ENCODE measurements at regions not wholly inside any gene's neighbourhood (a gene's known extent, or its start where the extent isn't known, plus 50 kb on each side); places are given as distances from the start of the nearest gene placed in this dataset.
"Not testable (repeated sequence)": the region's sequence is repeated elsewhere in the genome, so short reads cannot be mapped to it uniquely, and the experiment has no call there.

DNA sequence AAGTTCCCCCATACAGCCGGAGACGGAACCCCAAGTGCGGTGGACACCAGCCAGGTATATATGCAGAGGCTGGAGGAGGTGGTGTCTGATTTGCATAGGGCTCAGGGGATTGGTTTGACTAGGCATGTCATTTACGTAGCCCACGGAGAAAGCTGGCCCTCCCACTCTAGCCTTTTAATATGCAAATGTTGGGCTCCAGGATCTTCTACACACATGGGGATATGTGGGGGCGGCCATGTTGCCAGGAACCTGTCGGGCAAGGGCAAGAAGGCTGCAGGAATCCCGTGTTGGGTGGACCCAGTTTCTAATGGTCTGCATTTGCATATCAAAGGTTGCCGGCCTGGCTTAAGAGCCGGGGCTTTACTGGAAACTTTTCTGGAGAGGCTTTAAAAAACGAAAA is 57.4 kb downstream of the FTHL17 start:
- DNase-seq: not testable (repeated sequence)

DNA sequence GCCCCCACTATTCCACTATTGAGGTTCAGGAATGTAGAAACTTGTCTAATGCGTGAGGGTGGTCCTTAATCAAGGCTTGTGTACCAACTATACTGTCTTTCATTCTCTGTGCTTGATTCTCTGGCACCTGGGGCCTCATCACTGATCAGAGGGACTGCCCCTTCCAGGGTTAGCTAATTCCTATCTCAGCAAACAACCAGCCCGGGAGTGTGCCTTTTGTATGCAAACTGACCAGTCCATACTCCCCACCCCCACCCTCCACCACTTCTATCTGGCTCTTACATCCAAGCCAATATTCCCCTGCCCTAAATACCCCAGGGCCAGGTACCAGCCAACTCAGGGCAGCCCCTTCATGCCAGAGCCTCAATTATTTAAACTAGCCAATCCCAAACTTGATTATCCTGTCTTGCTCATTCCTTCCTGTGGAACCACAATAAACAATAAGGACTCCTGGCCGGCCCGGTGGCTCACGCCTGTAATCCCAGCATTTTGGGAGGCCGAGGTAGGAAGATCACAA is 59.3 kb downstream of the FTHL17 start:
- DNase-seq: no peak

DNA sequence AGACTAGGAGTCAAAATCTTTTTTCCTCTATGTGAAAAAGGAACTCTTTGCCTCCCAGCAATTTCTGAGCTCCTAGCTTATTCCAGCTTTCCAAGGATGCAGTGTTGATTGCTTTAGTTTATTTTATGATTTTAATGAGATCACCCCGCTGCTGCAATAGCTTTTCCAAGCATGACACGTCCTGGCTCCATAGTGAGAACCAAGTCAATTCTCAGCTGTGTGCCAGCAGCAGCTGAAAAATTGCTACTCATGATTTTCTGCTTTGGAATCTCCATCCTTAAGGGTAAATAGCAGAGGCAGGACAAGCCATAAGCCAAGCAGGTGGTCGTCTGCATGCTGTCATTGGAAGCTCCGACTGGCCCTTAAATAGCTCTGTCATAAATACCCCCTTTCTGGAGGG is 64.5 kb downstream of the FTHL17 start:
- no peak for DNase-seq

DNA sequence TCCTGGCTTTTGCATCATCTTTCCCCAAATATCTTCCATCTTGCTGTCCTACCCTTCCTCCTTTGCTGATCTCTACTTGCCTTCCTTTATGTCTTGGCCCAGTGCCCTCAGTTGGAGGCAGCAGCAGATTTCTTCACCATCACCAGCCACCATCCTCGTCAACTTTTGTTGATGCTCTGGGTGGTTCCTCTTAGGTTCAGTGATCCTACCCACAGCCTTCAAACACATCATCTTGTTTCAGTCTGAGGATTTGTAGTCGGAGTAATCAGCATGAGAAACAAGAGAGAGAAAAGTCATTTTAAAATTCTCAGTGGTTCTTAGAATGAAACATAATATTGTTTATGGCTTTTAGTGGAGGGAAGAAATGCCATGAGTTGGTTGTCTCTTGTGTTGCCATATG is 65.8 kb downstream of the FTHL17 start:
- no peak for DNase-seq

DNA sequence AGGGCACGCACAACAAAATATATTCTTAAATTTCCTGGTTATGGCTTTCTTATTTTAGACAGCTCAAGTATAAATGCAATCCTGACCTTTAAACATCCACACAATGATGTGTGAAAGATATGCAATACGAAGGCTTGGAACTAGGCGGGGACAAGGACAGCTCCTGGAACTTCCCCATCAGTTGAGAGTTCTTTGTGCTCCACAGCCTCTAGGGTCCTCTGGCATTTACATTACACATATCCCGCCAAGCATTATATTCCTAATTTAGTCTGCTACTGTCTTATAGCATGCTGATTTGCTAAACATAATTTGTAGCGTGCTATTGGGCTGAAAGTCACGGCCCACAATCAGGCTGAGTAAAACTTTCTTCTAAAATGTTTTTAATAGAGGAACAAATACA is 74.4 kb downstream of the FTHL17 start:
- no peak for DNase-seq

DNA sequence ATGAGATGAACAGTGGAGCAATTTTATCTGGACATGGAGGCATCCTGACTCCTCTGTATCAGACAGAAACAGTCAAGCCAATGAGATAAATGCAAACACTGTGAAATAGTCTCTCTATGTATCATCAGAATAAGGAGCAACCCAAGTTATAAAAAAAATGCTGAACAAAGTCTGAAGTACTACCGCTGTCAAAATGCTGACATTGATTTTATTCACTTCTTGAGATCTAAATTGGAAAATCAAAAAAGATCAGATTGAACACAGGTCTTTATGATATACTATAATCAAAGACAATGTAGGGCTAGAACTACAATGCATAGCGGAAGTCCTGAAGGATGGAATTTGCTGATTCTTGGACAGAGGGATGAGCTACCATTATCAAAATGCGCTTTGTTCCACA is 76.1 kb downstream of the FTHL17 start:
- no peak for DNase-seq

DNA sequence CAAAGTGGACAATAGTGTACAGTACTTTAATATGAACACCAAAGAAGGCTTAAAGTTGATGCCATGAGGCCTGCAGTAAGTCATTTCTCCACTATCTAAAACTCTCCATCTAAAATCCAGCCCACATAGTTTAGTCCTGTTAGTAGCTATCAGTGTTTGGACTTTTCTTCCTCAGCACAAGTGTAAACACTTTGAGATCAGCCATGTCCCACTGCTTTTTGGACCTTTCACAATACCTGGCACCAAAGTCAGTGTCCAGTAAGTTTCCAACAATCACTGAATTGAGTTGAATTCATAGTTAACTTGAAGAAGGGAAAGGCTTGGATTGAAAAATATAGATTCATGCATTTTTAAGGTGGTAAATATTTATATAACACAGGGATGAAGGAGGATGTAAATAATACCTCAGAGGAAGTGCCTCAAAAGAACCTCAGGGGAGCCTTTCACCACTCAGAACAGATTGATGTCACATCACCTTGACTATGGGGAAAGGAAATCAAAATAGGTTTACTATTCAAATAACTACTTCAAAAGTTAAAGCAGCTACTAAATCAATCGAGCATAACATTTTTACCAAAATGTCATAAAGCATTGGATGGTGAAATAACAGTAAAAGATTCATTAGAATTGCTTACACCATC is 76.7 kb downstream of the FTHL17 start:
- no peak for DNase-seq

DNA sequence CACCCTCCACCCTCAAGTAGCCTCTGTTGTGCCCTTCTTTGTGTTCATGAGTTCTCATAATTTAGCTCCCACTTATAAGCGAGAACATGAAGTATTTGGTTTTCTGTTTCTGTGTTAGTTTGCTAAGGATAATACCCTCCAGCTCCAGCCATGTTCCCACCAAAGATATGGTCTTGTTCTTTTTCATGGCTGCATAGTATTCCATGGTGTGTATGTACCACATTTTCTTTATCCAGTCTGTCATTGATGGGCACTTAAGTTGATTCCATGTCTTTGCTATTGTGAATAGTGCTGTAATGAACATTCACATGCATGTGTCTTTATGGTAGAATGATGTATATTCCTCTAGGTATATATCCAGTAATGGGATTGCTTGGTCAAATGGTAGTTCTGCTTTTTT is 77.8 kb downstream of the FTHL17 start:
- not testable (repeated sequence) for DNase-seq

DNA sequence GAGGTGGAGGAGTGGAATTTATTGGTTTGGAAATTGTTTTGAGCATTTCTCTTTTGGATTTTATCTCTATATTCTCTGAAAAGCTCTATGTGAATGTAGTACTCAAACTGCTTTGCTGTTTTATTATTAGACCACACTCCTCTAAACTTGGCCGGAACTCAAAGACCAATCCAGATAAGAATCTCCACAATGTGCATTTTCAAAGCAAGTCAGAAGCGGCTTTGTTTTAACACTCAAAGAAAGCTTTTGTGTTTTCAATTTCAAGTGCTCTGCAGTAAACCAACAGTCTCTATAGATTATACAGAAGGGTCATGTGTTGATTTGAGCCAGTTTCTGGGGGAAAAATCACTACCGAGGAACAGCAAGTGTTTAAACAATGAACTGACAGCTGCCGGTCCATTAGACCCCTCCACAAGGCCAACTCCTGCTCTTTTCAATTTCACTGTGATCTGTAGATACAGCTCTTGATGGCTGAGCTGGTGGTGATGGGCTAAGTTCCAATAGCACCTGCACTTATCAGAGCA is 79.4 kb downstream of the FTHL17 start:
- no peak for DNase-seq

DNA sequence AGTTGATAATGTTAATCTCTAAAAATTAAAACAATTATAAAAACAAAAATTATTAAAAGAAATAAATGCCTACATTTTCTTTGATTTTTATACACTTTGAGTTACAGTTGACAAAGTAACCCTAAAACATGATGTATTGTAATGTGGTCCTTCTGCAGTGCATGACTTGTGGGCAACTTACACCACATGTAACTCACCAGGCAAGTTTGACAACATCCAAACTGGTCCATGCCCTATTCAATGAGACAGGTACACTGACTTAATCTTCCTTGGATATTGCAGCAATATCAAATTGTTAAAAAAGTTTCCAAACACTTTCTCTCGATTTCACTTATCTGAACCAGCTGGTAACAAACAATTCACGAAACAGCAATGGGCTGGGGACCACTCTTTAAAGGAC is 81.5 kb downstream of the FTHL17 start:
- no peak for DNase-seq

DNA sequence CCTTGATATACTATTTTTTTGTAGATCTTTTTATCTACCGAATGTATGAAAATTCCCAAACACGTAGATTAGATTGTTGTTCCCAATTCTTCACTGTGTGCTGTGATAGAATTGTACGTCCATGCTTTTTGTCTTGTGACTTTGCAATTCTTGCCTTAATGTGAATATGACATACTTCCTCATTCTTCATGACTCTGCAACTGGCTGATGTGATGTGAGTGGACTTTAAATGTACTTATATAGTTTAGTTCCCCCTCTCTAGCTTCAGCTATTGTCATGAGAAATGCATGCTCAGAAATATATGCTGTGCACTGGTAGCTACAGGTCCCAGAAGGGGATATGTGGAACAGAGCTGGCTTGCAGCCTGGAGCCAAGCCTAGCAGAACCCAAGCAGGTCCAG is 89.4 kb downstream of the FTHL17 start:
- no peak for DNase-seq

DNA sequence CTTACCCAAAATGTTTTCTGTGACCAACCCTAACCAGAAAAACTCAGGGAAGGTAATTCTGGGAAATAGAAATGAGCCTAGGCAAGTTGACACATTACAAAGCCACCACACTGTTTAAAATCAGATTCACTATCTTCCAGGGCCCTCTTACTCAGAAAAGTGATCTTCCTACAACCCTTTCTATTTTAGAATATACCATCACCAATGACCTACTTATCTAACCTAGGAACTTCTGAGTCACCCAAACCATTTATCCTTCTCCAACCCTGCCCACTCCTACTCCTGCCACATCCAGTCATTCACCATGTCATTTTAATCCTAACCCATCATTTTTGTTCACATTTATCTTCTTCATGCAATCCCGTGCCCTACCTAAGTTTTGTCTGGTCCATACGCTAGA is 89.9 kb downstream of the FTHL17 start:
- DNase-seq: no peak

DNA sequence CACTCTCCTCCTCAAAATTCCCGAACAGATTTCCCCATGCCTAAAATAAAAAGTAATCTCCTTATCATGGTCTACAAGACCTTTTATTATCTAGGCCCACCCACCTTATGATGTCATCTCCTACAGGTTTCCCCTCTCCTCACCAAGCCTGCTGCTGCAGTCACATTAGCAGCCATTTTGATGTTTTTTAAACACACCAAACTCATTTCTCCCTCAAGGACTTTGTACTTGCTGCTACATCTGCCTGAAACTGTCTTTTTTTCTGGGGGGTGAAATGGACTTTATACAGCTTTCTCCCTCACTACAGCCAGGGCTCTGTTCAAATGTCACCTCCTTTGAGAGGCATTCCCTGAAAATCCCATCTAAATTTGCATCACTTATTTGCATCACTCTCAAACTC is 90.2 kb upstream of the TAB3 start:
- no peak for DNase-seq

DNA sequence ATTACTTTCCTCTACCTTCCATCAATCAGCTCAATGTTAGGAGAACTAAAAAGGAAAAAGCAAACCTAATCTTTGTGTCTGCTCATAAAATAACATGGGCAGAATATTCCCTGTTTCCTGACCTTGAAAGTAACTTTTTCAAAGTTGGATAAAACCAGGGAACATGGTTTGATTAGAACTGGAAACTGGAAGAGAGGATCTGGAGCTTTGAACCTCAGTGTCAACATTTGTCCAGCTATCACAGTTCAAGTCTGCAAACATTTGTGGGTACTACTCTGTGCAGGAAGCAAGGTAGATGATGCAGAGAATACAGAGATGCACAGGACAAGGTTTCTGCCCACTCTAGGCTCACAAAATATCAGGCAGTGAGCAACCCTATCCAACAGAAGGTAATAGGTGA is 86.4 kb upstream of the TAB3 start:
- DNase-seq: no peak

DNA sequence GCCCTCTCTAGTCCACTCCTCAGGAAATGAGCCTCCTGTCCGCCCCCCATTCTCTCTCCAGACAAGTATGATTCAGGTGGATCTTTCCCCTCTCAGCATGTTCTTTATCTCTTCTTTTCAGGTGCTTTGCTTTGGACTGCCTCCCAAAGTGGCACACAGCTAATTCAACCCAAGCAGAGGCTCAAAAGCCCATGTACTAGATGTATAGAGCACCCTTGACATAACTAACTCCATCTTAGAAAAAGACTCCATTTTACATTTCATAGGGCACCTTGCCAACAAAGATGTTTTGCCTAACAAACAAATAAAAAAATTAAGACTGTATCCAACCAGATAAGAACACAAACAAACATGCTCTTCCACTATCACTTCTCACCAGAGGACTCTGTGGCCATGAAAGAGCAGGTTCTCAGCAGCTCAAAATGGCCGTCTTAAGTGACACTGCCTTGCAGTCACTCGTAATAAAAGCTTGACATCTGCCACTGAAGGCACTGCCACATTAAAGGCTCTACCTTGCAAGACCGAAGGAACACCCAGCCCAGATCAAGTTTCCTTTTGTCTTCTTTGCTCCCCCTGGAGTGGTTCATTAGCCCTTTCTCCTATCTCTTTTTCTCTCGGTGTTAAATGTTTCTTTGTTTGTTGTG is 84.9 kb upstream of the TAB3 start:
- no peak for DNase-seq

DNA sequence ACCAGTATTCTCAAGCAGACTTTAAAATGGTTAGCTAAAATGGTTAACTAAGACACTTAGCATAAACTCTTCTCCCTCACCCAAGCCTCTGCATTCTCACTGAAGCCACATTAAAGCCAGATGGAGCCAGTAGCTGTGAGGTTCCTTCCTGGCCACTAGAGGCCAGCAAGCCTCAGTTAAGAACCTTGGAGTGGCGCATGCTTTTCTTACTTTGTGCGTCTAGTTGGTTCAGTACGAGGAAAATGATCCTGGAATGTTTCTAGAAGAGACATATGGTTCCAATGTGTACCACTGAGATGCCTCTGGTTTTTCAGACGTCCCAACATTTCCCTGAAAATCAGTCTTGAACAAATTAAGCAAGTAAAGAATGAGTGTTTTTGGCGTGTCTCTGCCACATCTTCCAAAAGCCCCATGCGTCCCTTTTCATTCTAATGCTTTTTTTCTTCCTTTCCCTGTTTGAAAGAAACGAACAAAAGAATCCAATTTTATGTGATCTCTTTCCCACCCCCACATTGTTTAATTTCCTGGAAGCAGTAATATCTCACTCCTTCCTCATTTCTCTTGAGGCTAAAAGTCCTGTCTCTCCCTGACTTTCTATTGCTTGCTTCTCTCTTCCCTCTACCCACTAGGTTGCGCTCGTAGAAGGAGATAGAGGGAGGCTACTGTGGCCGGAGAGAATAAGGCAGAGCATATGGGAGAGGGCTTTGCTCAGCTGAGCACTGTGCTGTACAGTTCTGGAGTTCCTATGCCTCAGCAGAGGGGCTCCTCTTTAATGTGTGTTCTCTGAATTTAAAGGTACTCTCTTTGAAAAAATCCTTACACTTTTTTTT is 82.9 kb upstream of the TAB3 start:
- DNase-seq: peak; percentile 32

DNA sequence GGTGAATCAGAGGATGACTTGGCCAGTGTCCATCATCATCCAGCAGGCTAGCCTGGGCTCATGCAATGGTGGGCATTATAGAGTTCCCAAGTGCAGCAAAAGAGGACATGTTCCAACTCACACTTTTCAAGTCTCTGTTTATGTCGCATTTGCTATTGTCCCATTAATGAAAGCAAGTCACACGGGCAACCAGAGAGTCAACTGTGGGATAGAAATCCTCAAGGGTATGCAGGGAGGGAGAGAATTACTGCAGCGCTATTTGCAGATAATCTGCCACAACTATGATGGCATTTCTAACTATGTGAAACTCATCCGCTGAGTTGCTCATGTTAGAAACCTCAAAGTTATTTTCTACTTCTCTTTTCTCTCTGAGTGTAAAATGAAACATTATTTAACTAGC is 78.5 kb upstream of the TAB3 start:
- no peak for DNase-seq

DNA sequence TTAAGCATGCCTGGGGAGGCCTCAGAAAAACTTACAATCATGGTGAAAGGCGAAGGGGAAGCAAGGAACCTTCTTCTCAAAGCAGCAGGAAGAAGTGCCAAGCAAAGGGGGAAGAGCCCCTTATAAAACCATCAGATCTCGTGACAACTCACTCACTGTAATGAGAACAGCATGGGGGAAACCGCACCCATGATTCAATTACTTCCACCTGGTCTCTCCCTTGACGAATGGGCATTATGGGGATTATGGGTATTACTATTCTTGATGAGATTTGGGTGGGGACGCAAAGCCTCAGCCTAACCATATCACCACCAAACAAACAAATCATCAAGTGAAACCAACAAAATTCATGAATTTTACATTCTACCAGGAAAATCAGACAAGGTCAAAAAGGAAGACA is 76.7 kb upstream of the TAB3 start:
- DNase-seq: no peak

DNA sequence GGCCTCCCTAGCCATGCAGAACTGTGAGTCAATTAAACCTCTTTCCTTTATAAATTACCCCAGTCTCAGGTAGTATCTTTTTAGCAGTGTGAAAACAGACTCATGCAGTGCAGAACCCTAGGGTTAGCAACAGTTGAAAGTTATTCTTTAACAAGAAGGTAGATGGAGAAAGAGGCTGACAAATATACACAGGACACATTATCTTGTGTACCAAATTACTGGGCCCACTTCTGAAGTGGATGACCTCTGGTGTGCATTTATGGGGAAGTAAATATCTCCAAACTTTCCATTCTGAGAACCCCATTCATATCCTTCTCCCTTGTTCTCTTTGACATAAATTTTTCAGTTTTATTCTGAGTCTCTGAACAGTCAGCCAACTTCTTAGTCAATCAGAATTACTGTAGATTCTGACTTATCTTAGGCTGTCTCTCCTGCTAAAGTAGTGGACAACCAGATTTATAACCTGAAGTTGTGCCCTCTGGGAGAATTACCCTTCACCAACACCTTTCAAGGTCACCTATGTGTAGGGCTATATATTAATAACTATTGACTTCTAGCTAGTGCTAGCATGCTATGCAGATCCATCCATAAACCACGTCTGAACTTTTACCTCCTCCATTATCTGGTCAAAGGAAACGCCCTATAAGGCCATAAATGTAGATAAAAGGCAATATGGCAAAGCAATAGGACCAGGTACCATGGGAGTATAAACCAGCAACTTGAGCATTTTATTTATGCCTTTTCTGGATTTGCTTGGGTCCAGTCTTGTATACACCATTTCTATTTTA is 72.5 kb upstream of the TAB3 start:
- DNase-seq: no peak

DNA sequence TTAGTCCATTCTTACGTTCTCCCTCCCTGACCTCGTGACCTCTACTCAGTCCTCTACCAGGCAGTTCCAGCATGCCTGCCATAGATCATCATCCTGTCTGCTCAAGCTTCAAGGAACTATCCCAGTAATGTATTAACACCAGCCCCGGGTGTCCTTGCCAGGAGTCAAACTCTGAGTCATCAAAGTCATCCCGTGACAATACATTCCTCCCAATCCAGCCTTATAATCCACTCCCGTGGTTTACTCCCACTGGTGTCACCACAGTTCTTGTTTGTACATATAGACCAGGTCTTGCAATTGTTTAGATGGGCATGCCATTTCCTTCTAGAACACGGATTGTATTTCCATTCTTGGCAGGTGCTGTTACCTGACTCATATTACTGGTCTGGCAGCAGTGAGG is 68.7 kb upstream of the TAB3 start:
- no peak for DNase-seq

DNA sequence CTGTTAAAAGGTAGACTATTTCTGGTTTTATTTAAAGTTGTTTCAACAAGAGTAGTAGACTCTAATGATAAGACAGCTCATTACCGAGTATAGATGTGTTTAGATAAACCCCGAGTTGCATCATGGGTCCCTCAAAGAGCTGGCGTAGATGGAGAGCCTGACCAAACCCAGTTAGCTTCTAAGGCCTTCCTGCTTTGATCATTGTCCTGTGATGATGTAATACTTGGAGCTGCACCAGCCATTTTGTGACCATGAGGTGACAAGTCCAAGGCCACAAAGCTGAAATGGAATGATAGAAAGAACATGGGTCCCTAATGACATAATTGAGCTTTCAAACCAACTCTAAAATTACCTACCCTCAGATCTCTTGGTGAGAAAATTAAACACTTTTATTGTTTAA is 66.6 kb upstream of the TAB3 start:
- no peak for DNase-seq

DNA sequence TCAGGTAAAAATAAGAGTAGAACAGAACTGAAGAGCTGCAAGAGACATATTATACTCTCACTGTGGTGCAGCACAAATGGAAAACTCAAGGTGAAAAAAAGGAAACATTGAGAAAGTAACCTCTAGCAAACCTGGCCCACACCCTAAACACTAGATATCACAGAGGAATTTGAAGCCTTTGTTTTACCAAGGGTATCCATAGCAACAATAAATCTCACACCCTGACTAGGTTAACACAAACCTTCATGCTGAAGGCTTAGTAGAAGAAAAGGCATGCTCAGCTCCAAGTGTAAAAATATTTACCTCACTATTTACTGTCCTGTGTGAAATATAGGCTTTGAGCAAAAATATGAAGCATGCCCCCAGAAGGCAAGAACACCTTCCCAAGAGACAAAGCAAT is 61.9 kb upstream of the TAB3 start:
- DNase-seq: no peak

DNA sequence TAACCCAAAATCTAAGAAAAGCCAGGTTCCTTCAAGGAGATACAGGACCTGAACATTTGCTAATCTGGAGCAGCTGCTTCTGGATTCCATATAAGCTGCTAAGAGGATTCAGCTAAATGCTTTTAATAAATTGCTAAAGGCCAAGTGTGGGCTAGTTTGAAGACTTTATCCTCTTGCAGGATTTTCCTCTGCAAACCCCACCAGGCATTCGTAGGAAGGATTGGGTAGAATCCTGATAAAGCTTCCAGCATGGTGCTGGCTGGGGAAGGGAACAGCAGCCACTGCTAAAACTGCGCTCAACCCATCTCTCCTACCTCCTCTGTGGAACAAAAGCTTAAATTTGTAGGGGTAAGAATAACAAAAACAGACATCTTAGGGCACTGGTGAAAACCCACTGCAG is 61.3 kb upstream of the TAB3 start:
- DNase-seq: no peak
